GM12874 (cell line): ENCODE measurements at regions not wholly inside any gene's neighbourhood (a gene's known extent, or its start where the extent isn't known, plus 50 kb on each side); places are given as distances from the start of the nearest gene placed in this dataset.

ENCODE experiments used
- TF ChIP-seq, protein P1 (sequence below): IDR thresholded peaks from 2 replicates; pipeline ENCODE4 v1.5.1; 2011; ENCODE audit warnings: low read depth, mild to moderate bottlenecking, control low read depth, low read length, moderate library complexity; ENCODE audit not compliant: insufficient read depth

DNA sequence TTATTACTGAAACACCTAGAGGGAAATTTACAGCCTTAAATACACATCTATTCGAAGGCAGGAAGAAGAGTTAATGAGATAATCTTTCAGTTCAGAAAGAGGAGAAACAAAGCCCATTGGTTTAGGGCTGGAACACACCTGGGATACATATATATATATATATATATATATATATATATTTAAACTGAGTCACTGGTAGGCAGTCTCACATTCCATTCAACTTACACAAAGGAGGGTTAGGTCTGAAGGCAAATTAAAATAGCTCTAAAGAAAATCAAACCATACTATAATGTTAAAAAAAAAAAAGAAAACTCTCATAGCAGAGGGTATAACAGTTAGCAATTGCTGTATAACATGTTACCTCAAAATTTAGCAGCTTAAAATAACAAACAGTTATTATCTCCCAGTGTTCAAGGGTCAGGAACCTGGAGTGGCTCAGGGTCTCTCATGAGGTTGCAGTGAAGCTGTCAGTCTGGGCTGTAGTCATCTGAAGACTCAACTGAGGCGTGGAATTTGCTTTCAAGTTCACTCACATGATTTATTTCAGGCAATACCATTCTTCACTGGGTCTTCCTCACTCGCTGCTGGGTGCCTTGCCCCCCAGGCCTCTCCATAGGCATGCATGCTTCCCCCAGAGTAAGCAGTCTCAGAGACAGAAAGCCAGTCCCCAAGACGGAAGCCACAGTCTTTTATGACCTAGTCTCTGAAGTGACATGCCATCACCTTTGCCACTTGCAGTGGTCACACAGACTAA, 332.8 kb downstream of the NSG2 start:
- TF ChIP-seq, protein P1, sequence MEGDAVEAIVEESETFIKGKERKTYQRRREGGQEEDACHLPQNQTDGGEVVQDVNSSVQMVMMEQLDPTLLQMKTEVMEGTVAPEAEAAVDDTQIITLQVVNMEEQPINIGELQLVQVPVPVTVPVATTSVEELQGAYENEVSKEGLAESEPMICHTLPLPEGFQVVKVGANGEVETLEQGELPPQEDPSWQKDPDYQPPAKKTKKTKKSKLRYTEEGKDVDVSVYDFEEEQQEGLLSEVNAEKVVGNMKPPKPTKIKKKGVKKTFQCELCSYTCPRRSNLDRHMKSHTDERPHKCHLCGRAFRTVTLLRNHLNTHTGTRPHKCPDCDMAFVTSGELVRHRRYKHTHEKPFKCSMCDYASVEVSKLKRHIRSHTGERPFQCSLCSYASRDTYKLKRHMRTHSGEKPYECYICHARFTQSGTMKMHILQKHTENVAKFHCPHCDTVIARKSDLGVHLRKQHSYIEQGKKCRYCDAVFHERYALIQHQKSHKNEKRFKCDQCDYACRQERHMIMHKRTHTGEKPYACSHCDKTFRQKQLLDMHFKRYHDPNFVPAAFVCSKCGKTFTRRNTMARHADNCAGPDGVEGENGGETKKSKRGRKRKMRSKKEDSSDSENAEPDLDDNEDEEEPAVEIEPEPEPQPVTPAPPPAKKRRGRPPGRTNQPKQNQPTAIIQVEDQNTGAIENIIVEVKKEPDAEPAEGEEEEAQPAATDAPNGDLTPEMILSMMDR, result no peak

DNA sequence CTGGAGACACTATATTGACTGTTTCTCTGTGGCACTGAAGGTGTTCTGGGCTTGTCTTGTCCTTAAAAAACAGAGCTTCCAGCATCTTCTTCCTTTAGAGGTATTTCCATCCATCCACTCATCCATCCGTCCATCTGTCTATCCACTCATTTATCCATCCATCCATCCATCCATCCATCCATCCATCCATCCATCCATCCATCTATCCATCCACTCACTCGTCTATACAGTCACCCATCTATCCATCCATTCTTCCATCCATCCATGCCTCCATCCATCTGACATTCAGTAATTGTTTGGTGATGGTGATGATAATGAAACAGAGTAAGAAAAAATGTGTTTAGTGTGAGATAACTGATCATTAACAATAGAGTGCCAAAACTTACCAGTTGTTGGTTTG, 334.8 kb downstream of the NSG2 start:
- TF ChIP-seq, protein P1, result no peak

DNA sequence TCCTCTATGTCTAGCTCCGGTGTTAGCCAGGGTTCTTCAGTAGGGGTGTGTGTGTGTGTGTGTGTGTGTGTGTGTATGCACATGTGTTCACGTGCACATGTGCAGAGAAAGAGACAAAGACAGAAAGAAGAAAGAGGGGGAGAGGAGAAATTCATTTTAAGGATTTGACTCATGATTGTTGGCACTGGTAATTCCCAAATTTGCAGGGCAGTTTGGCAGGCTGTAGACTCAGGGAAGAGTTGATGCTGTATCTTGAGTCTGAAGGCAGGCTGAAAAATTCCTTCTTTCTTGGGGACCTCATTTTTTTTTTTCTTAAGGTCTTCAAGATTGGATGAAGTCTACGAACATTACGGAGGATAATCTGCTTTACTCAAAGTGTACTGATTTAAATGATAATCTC, 335.7 kb downstream of the NSG2 start:
- TF ChIP-seq, protein P1, result no peak

DNA sequence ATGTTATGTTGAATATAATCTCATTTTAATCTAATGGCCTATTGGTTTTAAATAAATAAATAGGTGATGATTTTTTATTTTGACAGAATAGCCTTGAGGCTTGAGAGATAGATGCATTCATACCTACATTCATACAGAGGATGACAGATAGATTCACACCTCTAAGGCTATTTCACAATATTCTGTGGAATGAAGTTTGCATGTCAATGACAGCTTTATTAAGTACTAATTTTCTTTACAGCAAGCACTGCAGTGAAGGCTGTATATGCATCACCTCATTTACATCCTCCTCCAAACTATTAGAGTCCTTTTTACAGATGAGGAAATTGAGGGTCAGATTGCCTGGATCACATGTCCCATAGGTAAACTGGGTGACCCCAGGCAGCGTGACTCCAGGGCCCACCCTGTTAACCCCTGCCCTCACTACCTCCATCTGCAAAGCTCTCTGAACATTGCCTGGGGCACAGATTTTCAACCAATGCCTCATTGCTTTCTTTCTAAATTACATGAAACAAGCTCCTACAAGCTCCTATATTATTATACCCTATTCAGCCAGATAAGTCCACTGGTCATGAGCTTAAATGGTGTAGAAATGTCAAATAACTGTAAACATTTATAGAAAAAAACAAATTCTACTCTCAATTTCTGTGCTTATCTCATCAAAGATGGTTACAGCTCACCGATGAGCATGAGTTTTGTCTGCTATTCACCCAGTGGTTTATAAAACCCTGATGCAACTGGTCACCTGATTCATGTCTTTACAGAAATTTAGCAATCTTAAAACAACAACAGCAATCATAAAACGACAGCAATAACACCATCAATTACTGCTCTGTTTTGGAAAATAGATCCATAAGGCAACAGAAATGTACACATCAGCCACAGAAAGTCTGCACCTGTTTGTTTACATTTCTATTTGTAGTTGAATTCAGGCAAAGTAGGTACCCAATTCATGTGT, 338.0 kb downstream of the NSG2 start:
- TF ChIP-seq, protein P1, result no peak

DNA sequence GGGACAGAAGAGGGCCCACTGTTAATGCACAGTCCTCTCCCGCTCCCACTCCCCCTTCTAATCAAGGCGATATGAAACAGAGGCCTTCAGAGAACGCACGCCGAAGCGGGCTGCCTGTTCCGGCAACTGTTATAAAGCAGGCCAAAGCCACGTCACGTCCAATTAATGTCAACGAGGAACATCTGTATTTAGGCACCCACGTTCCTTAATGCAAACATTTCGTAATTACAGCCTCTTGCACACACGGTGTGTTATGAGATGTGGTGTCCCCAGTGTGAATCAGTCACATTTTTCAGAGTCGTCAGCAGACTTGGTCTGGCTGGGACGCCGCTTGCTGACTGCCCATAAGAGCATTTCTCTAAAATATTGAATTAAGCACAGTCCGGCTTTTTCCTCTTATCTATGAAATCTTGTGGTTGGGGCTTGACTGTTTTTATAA, 339.0 kb downstream of the NSG2 start:
- TF ChIP-seq, protein P1, result no peak

DNA sequence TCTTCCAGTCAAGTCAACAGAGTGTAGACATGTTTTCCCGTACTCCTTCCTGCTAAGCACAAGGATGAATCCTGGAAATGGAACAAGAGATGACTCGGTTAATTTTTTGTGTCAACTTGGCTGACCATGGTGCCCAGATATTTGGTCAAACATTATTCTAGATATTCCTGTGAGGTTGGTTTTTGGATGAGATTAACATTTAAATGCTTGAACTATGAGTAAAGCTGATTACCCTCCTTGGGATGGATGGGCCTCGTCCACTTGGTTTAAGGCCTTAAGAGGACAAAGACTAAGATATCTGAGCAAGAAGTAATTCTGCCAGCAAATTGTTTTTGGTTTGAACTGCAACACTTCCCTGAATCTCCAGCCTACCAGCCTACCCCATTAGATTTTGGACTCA, 338.1 kb upstream of the MSX2 start:
- TF ChIP-seq, protein P1, result no peak

DNA sequence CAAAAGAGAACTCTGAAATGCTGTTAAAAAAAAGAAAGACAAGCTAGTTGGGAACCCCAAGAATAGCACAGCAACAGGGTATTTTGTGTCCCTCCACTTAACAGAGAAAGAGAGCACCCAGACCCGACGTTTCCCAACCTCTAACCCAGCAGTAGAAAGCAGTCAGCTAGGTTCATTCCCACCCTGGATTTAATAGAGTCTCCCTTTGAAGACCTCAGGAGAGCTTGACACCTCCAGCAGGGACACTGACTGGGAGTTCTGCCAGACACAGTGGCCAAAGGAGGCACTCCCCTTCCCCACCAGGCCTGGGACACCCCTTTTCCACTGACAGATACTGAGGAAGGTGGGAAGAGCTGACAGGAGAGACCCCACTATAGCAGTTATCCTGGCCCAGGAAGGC, 337.5 kb upstream of the MSX2 start:
- TF ChIP-seq, protein P1, result no peak
